HG02623 (cell line): ENCODE measurements at regions not wholly inside any gene's neighbourhood (a gene's known extent, or its start where the extent isn't known, plus 50 kb on each side); places are given as distances from the start of the nearest gene placed in this dataset.
A peak's percentile ranks its signal among the peaks of the same experiment; 100 is the strongest.

Experiments used
- ATAC-seq: cut with Tn5 transposase; IDR thresholded peaks from one replicate; pipeline ENCODE4 v1.9.1; 2021; ENCODE audit warnings: moderate library complexity; ENCODE audit not compliant: unreplicated experiment

GRCh38 chr7:153354071-153354470 is 594.5 kb downstream of the ACTR3B start:
- ATAC-seq, result no peak

GRCh38 chr7:153370092-153370491 is 610.5 kb downstream of the ACTR3B start:
- no peak for ATAC-seq

- ATAC-seq, result no peak
These were observed 621.1 kb downstream of the ACTR3B start for GRCh38 chr7:153380636-153381035.

- ATAC-seq, result peak; percentile 82
These were observed 621.9 kb downstream of the ACTR3B start for GRCh38 chr7:153381275-153382040.

GRCh38 chr7:153382641-153383101 is 623.1 kb downstream of the ACTR3B start:
- ATAC-seq, result no peak

- no peak for ATAC-seq
These were observed 624.2 kb downstream of the ACTR3B start for GRCh38 chr7:153383781-153384180.

GRCh38 chr7:153385502-153385901 is 626.0 kb downstream of the ACTR3B start:
- no peak for ATAC-seq

GRCh38 chr7:153386556-153386955 is 627.0 kb downstream of the ACTR3B start:
- ATAC-seq, result no peak

- ATAC-seq, result no peak
These were observed 629.1 kb downstream of the ACTR3B start for GRCh38 chr7:153388611-153389010.

GRCh38 chr7:153389261-153389660 is 629.7 kb downstream of the ACTR3B start:
- no peak for ATAC-seq

- ATAC-seq, result no peak
These were observed 631.4 kb downstream of the ACTR3B start for GRCh38 chr7:153390955-153391354.

- no peak for ATAC-seq
These were observed 633.2 kb downstream of the ACTR3B start for GRCh38 chr7:153392726-153393125.

- no peak for ATAC-seq
These were observed 634.1 kb downstream of the ACTR3B start for GRCh38 chr7:153393666-153394065.

- no peak for ATAC-seq
These were observed 636.9 kb downstream of the ACTR3B start for GRCh38 chr7:153396475-153396874.

- no peak for ATAC-seq
These were observed 637.9 kb downstream of the ACTR3B start for GRCh38 chr7:153397459-153397858.

- no peak for ATAC-seq
These were observed 638.4 kb downstream of the ACTR3B start for GRCh38 chr7:153397906-153398305.

- ATAC-seq, result no peak
These were observed 638.8 kb downstream of the ACTR3B start for GRCh38 chr7:153398370-153398769.

- no peak for ATAC-seq
These were observed 639.4 kb downstream of the ACTR3B start for GRCh38 chr7:153398789-153399553.

GRCh38 chr7:153399554-153399940 is 640.0 kb downstream of the ACTR3B start:
- ATAC-seq, result no peak

GRCh38 chr7:153400735-153401593 is 641.4 kb downstream of the ACTR3B start:
- ATAC-seq, result no peak
